ENCODE measurements at regions not wholly inside any gene's neighbourhood (a gene's known extent, or its start where the extent isn't known, plus 50 kb on each side); places are given as distances from the start of the nearest gene placed in this dataset.
"Not testable (repeated sequence)": the region's sequence is repeated elsewhere in the genome, so short reads cannot be mapped to it uniquely, and the experiment has no call there.

DNA sequence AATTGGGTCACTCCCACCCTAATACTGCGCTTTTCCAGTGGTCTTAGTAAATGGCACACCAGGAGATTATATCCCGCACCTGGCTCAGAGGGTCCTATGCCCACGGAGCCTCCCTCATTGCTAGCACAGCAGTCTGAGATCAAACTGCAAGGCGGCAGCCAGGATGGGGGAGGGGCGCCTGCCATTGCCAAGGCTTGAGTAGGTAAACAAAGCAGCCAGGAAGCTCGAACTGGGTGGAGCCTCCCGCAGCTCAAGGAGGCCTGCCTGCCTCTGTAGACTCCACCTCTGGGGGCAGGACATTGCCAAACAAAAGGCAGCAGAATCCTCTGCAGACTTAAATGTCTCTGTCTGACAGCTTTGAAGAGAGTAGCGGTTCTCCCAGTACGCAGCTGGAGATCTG lies 52.4 kb upstream of the PMPCB start:
- not testable (repeated sequence) for DNase-seq

DNA sequence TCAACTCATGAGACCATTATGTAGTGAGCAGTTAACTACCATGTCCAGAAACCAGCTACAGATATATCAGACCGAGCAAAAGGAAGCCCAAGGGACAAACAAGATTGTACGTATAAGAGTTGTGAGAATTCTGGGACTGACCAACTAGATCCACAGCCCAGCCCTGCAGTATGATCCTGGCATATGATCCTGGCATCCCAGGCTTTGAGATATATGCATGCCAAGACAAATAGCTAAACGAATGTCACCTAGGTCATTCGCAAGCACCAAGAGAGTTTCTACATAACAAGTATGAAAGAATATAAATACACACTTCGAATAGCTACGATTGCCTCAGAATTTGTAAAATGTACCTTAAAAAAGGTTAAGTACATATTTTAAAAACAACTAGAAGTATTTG lies 56.4 kb upstream of the PMPCB start:
- no peak for DNase-seq

DNA sequence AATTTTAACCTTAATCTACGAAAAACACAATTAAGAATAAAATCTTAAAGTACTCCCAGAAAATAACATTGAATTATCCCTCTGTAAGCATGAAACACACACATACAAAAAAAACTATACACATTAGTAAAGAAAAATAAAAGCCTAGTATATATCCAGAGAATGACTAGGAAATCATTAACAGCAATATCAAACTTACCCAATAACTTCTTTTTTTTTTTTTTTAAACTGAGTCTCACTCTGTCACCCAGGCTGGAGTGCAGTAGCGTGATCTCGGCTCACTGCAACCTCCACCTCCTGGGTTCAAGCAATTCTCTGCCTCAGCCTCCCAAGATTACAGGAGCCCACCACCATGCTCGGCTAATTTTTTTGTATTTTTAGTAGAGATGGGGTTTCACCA lies 61.4 kb upstream of the PMPCB start:
- DNase-seq = not testable (repeated sequence)

- DNase-seq = not testable (repeated sequence)
Measured at GRCh38 chr7:103234877-103235276, 62.4 kb upstream of the PMPCB start.

DNA sequence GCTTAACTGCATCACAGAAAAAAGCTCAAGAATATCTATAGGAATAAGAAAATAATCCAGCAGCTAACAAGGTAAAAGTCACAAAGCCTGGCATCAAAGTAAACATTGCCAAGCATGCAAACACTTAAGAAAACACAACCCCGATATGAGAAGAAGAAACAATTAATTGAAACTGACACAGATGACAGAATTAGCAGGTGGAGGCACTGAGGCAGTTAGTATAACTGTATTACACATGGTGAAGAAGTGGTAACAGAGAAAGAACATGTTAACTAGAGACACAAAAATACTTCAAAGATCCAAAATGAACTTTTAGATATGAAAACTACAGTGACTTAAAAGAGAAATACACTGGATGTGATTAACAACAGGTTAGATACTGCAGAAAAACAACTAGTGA lies 69.4 kb upstream of the PMPCB start:
- DNase-seq = not testable (repeated sequence)

- peak; percentile 26 for DNase-seq
Measured at GRCh38 chr7:103225798-103226197, 71.4 kb upstream of the PMPCB start.

- DNase-seq = not testable (repeated sequence)
Measured at GRCh38 chr7:103223065-103223464, 74.2 kb upstream of the NAPEPLD start.

GRCh38 chr7:103211049-103211448 lies 62.1 kb upstream of the NAPEPLD start:
- DNase-seq = not testable (repeated sequence)

DNA sequence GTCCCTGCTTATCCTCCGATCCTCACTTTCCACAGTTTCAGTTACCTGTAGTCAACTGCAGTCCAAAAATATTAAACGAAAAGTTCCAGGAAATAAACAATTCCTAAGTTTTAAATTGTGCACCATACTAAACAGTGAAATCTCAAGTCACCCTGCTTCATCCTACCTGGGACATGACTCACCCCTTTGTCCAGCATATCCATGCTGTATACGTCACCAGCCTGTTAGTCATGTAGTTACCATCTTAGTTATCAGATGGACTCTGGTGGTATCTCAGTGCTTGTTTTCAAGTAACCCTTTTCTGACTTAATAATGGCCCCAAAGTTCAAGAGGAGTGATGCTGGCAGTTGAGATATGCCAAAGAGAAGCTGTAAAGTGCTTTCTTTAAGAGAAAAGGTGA lies 50.3 kb upstream of the NAPEPLD start:
- not testable (repeated sequence) for DNase-seq

Measured in NCI-H82 (cell line).